Gastrocnemius medialis (tissue), 4 donors: ENCODE measurements at regions not wholly inside any gene's neighbourhood (a gene's known extent, or its start where the extent isn't known, plus 50 kb on each side); places are given as distances from the start of the nearest gene placed in this dataset.

ENCODE experiments used
- CTCF ChIP-seq, 5 experiments: fragments of 450-650 bp in 3 of 5; fragments of 200-600 bp in 2 of 5; sonication (generic) in 2 of 5; IDR thresholded peaks in 4 of 5; conservative IDR thresholded peaks in 1 of 5; 1 replicate in 4 of 5; 2 replicates in 1 of 5; pipeline ENCODE4 v1.5.1; 2016 to 2019; ENCODE audit warnings: antibody characterized with exemption in 5 of 5, mild to moderate bottlenecking in 3 of 5, moderate library complexity in 3 of 5
- POLR2A ChIP-seq, 2 donors: fragments of 450-650 bp; IDR thresholded peaks; one replicate each; pipeline ENCODE4 v1.6.1; 2017; ENCODE audit warnings: antibody characterized with exemption in 2 of 2, mild to moderate bottlenecking in 2 of 2, moderate library complexity in 2 of 2

GRCh38 chr19:30778061-30778460 lies 405.9 kb downstream of the ZNF536 start:
- no peak for TF ChIP-seq POLR2A (IDR thresholded peaks at IDR 0.05)
- no peak for TF ChIP-seq CTCF (IDR thresholded peaks at IDR 0.05 in 4 of 5, conservative IDR thresholded peaks at IDR 0.05 in 1 of 5)
